ENCODE measurements at regions not wholly inside any gene's neighbourhood (a gene's known extent, or its start where the extent isn't known, plus 50 kb on each side); places are given as distances from the start of the nearest gene placed in this dataset.

- Histone ChIP-seq H3K9me3 (no peaks in the 10 kb centered on the region), H3K27me3 (no peaks in the 10 kb centered on the region), H3K4me3 (no peak overlapping the region), H3K36me3 (no peaks in the 10 kb centered on the region), H3K27ac (no peak overlapping the region), H3K4me1 (no peaks in the 10 kb centered on the region)
- DNase-seq (ENCODE audit: low spot score in 2 of 2), result no peak
- TF ChIP-seq POLR2A (IDR thresholded peaks at IDR 0.05), result no peak
- no peak for TF ChIP-seq EP300 (IDR thresholded peaks at IDR 0.05)
- TF ChIP-seq, protein P1, sequence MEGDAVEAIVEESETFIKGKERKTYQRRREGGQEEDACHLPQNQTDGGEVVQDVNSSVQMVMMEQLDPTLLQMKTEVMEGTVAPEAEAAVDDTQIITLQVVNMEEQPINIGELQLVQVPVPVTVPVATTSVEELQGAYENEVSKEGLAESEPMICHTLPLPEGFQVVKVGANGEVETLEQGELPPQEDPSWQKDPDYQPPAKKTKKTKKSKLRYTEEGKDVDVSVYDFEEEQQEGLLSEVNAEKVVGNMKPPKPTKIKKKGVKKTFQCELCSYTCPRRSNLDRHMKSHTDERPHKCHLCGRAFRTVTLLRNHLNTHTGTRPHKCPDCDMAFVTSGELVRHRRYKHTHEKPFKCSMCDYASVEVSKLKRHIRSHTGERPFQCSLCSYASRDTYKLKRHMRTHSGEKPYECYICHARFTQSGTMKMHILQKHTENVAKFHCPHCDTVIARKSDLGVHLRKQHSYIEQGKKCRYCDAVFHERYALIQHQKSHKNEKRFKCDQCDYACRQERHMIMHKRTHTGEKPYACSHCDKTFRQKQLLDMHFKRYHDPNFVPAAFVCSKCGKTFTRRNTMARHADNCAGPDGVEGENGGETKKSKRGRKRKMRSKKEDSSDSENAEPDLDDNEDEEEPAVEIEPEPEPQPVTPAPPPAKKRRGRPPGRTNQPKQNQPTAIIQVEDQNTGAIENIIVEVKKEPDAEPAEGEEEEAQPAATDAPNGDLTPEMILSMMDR (IDR thresholded peaks at IDR 0.05), result no peak
- WGBS, result 82% methylated on average over 5 of the region's 5 CpGs
Measured at GRCh38 chr1:34398241-34398915, 221.7 kb downstream of the C1orf94 start.

GRCh38 chr1:34398916-34399275, 222.2 kb downstream of the C1orf94 start:
- Histone ChIP-seq H3K4me3 (no peak overlapping the region), H3K27ac (no peak overlapping the region), H3K36me3 (no peaks in the 10 kb centered on the region), H3K9me3 (no peaks in the 10 kb centered on the region), H3K27me3 (no peaks in the 10 kb centered on the region), H3K4me1 (no peaks in the 10 kb centered on the region)
- TF ChIP-seq EP300 (IDR thresholded peaks at IDR 0.05) (no peak), POLR2AphosphoS5 (IDR thresholded peaks at IDR 0.05) (no peak), POLR2A (IDR thresholded peaks at IDR 0.05) (no peak)
- TF ChIP-seq, protein P1 (IDR thresholded peaks at IDR 0.05), result no peak
- DNase-seq (ENCODE audit: low spot score in 2 of 2), result no peak
- 44% methylated on average over 4 of the region's 4 CpGs for WGBS

- WGBS, result 89% methylated on average over 2 of the region's 2 CpGs
- TF ChIP-seq POLR2AphosphoS5 (IDR thresholded peaks at IDR 0.05), result no peak
- TF ChIP-seq POLR2A (IDR thresholded peaks at IDR 0.05), result no peak
- TF ChIP-seq EP300 (IDR thresholded peaks at IDR 0.05), result no peak
- TF ChIP-seq, protein P1 (IDR thresholded peaks at IDR 0.05), result no peak
- no peak overlapping the region for H3K27ac ChIP-seq
- H3K4me3 ChIP-seq, result no peak overlapping the region
- H3K4me1 ChIP-seq, result no peaks in the 10 kb centered on the region
- DNase-seq (ENCODE audit: low spot score in 2 of 2), result no peak
- no peaks in the 10 kb centered on the region for H3K9me3 ChIP-seq
- no peaks in the 10 kb centered on the region for H3K36me3 ChIP-seq
- H3K27me3 ChIP-seq, result no peaks in the 10 kb centered on the region
Measured at GRCh38 chr1:34400675-34401074, 224.0 kb downstream of the C1orf94 start.

- H3K9me3 ChIP-seq, result no peaks in the 10 kb centered on the region
- TF ChIP-seq POLR2A (IDR thresholded peaks at IDR 0.05) (no peak), POLR2AphosphoS5 (IDR thresholded peaks at IDR 0.05) (no peak), EP300 (IDR thresholded peaks at IDR 0.05) (no peak)
- TF ChIP-seq, protein P1 (IDR thresholded peaks at IDR 0.05), result no peak
- no peak for DNase-seq (ENCODE audit: low spot score in 2 of 2)
- no peaks in the 10 kb centered on the region for H3K36me3 ChIP-seq
- H3K27ac ChIP-seq, result no peak overlapping the region
- H3K4me1 ChIP-seq, result peaks cover 9% of the 10 kb centered on the region
- H3K27me3 ChIP-seq, result no peaks in the 10 kb centered on the region
- H3K4me3 ChIP-seq, result no peak overlapping the region
Measured at GRCh38 chr1:34403156-34403555, 226.4 kb downstream of the C1orf94 start.

- DNase-seq (ENCODE audit: low spot score in 2 of 2), result no peak
- TF ChIP-seq, protein P1 (IDR thresholded peaks at IDR 0.05), result no peak
- TF ChIP-seq EP300 (IDR thresholded peaks at IDR 0.05) (no peak), POLR2AphosphoS5 (IDR thresholded peaks at IDR 0.05) (no peak), POLR2A (IDR thresholded peaks at IDR 0.05) (no peak)
Measured at GRCh38 chr1:34404804-34405203, 228.1 kb downstream of the C1orf94 start.

More at GRCh38 chr1:34404804-34405203, 228.1 kb downstream of the C1orf94 start:
- Histone ChIP-seq H3K36me3 (no peaks in the 10 kb centered on the region), H3K27me3 (no peaks in the 10 kb centered on the region), H3K4me3 (no peak overlapping the region), H3K4me1 (peaks cover 9% of the 10 kb centered on the region), H3K9me3 (no peaks in the 10 kb centered on the region), H3K27ac (no peak overlapping the region)
